Activated CD4-positive, alpha-beta T cell treated with anti-CD3 and anti-CD28 coated beads, Interleukin-10, Interleukin-2, amounts not matched to agents 100 ng/mL and 50 ng/mL, durations not matched to agents 16 hours and 8 hours (primary cell): ENCODE measurements at regions not wholly inside any gene's neighbourhood (a gene's known extent, or its start where the extent isn't known, plus 50 kb on each side); places are given as distances from the start of the nearest gene placed in this dataset.
"Not testable (repeated sequence)": the region's sequence is repeated elsewhere in the genome, so short reads cannot be mapped to it uniquely, and the experiment has no call there.

Experiments used
- DNase-seq: peaks from one replicate; pipeline ENCODE4 v3.0.0-alpha.2; 2020

GRCh38 chr1:204782118-204782700, 88.5 kb upstream of the NFASC start:
- no peak for DNase-seq

GRCh38 chr1:204785023-204785422, 85.6 kb upstream of the NFASC start:
- DNase-seq: not testable (repeated sequence)

GRCh38 chr1:204788470-204788869, 82.2 kb upstream of the NFASC start:
- DNase-seq: no peak

- DNase-seq: peak; percentile 81
Observed at GRCh38 chr1:204791453-204792353, 79.0 kb upstream of the NFASC start.

- DNase-seq: no peak
Observed at GRCh38 chr1:204792354-204792692, 78.3 kb upstream of the NFASC start.

- DNase-seq: no peak
Observed at GRCh38 chr1:204793259-204793914, 77.3 kb upstream of the NFASC start.

GRCh38 chr1:204796886-204797285, 73.8 kb upstream of the NFASC start:
- DNase-seq: not testable (repeated sequence)

GRCh38 chr1:204797401-204797800, 73.3 kb upstream of the NFASC start:
- no peak for DNase-seq

GRCh38 chr1:204799630-204800029, 71.0 kb upstream of the NFASC start:
- DNase-seq: no peak

GRCh38 chr1:204801211-204801610, 69.5 kb upstream of the NFASC start:
- no peak for DNase-seq

GRCh38 chr1:204802401-204803175, 68.1 kb upstream of the NFASC start:
- peak; percentile 4 for DNase-seq

- DNase-seq: no peak
Observed at GRCh38 chr1:204803607-204804006, 67.1 kb upstream of the NFASC start.

GRCh38 chr1:204806943-204807687, 63.5 kb upstream of the NFASC start:
- peak; percentile 89 for DNase-seq

- DNase-seq: no peak
Observed at GRCh38 chr1:204809488-204809887, 61.2 kb upstream of the NFASC start.

GRCh38 chr1:204812842-204813241, 57.8 kb upstream of the NFASC start:
- DNase-seq: no peak

- no peak for DNase-seq
Observed at GRCh38 chr1:204813522-204813921, 57.1 kb upstream of the NFASC start.

GRCh38 chr1:204814166-204814884, 56.3 kb upstream of the NFASC start:
- no peak for DNase-seq

- DNase-seq: no peak
Observed at GRCh38 chr1:204817341-204817740, 53.3 kb upstream of the NFASC start.

- DNase-seq: no peak
Observed at GRCh38 chr1:204818998-204819397, 51.7 kb upstream of the NFASC start.

- no peak for DNase-seq
Observed at GRCh38 chr1:204819495-204819894, 51.2 kb upstream of the NFASC start.
